Muscle of leg (tissue), 3 donors: ENCODE measurements at regions not wholly inside any gene's neighbourhood (a gene's known extent, or its start where the extent isn't known, plus 50 kb on each side); places are given as distances from the start of the nearest gene placed in this dataset.
A peak's percentile ranks its signal among the peaks of the same experiment; 100 is the strongest.
"Not testable (repeated sequence)": the region's sequence is repeated elsewhere in the genome, so short reads cannot be mapped to it uniquely, and the experiment has no call there.

ENCODE experiments used
- DNase-seq: peaks from one replicate; pipeline ENCODE4 v3.0.0; 2013
- H3K27ac ChIP-seq: one replicate; pipeline ENCODE4 v1.5.1; 2013; ENCODE audit warnings: mild to moderate bottlenecking, low read length, control low read depth
- H3K27me3 ChIP-seq: one replicate; pipeline ENCODE4 v1.6.1; 2013; ENCODE audit warnings: low read length; ENCODE audit not compliant: control insufficient read depth, insufficient read depth
- H3K36me3 ChIP-seq: one replicate; pipeline ENCODE4 v1.6.1; 2013; ENCODE audit warnings: low read length; ENCODE audit not compliant: control insufficient read depth, insufficient read depth
- H3K4me1 ChIP-seq: one replicate; pipeline ENCODE4 v1.6.1; 2013; ENCODE audit warnings: low read length; ENCODE audit not compliant: control insufficient read depth, insufficient read depth
- H3K4me3 ChIP-seq: one replicate; pipeline ENCODE4 v1.5.1; 2013; ENCODE audit warnings: low read length, control low read depth
- H3K9me3 ChIP-seq: replicated peaks from 2 replicates; pipeline ENCODE4 v1.6.1; 2013; ENCODE audit warnings: low read depth, low read length; ENCODE audit not compliant: control insufficient read depth
- WGBS: methylation state at CpG from one replicate; pipeline ENCODE4 v1.1.5; 2013; ENCODE audit warnings: missing lambda C conversion rate; ENCODE audit not compliant: insufficient coverage; 5-methylcytosine and 5-hydroxymethylcytosine counted together

DNA sequence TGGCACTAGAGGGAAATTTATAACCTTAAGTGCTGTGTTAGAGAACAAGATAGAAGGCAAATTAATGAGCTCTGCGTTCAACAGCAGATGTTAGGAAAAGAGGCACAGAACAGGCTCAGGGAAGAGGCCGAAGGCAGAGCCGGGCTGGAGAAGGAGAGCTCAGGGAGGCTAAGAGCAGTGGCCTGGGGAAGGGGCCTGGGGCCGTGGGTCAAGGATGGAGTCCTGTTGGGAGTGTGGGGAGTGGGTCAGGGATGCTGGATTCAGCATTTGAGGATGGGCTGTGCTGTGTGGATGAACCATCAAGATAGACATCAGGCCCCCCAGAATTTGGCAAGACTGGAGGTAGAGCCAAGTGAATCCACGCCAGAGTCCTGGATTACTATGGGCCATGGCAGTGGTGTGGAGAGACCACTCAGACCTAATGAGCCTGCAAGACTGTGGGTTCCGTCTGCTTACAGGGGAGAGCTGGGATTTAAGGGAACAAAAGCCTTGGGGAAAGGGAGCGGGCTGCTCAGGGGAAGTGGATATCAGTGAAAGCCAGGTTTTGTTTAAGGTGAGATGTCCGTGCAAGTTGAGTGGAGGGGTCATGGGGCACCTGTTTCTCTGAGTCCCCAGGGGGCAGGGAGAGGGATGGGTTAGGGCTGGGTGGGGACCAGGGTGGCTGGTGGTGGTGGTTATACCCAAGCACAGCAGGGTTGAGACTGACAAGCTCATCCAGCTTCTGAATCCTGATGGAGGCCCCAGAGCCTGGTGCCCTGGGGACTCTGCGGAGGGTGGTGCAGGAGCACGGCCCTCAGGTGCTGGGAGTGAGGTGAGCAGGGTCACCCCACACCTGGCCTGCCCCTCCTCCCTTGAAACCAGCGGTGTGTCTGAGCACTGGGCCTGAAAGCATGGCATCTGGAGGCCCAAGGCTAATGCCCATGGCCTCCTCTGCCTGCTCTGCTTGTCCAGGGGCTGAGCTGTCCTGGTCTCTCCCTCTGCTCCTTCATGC, 101.7 kb downstream of the BMS1 start:
- H3K27me3 ChIP-seq, result no peaks in the 10 kb centered on the region
- no peak for DNase-seq
- no peaks in the 10 kb centered on the region for H3K36me3 ChIP-seq
- peaks cover 8% of the 10 kb centered on the region for H3K9me3 ChIP-seq
- H3K4me3 ChIP-seq, result no peak overlapping the region
- H3K4me1 ChIP-seq, result peaks cover 9% of the 10 kb centered on the region
- no peak overlapping the region for H3K27ac ChIP-seq
- WGBS, result 84% methylated on average over 10 of the region's 11 CpGs

DNA sequence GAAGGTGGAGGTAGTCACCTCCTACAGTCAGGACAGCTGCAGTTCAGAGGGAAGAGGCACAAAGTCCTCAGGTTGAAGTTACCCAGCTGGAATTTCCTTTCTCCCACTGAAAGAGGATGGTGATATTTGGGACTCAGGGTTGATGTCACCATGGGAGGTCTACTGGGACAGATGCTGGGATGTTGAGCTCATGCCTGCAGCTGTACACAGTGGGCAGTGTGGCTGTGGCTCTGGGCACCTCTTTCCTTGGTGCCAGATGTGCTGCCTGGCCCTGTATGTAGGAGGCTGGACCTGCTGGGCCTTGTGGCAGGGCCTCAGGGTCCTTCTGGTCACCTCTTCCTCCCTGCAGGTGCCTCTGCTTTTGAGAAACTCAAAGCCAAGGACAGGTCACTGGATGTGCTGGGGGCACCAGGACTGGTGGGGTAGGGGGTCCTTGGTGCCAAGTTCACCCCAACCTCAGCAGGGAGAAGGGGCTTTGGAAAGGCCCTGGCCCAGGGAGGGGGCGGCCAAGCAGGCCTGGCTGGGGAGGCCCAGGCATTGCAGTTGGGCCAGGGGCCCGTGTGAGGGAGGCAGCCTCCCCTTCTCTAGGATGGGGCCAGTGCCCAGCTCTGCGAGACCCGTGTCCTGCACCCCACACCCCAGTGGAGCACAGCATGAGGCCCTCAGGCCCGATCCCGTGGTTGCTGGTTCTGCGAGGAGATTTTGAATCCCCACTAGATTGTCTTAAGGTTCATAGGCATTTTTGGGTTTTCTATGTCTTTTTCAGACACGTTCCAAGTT, 103.1 kb downstream of the BMS1 start:
- peaks cover 7% of the 10 kb centered on the region for H3K4me1 ChIP-seq
- no peaks in the 10 kb centered on the region for H3K36me3 ChIP-seq
- no peaks in the 10 kb centered on the region for H3K27me3 ChIP-seq
- H3K27ac ChIP-seq, result no peak overlapping the region
- DNase-seq, result no peak
- 79% methylated on average over 5 of the region's 8 CpGs for WGBS
- peaks cover 8% of the 10 kb centered on the region for H3K9me3 ChIP-seq
- no peak overlapping the region for H3K4me3 ChIP-seq

DNA sequence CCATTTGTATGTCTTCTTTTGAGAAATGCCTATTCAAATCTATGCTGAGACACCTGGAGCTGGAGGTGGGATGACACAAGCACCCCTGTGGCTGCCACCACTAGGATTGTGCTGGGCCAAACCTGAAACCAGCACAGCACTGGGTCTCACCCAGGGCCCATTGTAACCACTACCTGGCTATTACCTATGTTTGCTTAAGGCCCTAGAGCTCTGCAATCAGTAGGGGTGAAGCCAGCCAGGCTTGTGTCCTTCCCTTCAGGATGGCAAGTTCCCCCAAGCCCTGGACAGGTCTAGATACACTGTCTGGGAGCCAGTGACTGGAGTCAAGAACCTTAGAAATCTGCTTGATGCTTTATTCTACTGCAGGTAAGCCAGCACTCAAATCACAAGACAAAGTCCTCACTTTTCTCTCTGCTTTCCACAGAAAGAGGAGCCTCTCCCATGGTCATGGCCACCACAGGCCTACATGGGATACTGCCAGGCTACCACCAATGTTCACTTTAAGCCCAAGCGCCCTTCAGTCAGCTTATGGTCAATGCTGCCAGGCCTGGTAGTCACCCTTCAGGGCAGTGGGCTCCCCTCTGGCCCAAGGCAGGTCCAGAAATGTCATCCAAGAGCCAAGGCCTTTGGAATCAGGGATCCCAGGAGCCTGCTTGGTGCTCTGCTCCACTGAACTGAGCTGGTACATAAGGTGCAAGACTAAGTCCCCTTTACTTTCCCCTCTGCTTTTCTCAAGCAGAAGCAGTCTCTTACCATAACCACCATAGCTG, 105.3 kb downstream of the BMS1 start:
- H3K36me3 ChIP-seq, result no peaks in the 10 kb centered on the region
- peaks cover 7% of the 10 kb centered on the region for H3K4me1 ChIP-seq
- 69% methylated on average over 1 of the region's 1 CpG for WGBS
- peak overlapping the region; percentile 31 for H3K27ac ChIP-seq
- H3K4me3 ChIP-seq, result no peak overlapping the region
- peaks cover under 1% of the 10 kb centered on the region for H3K9me3 ChIP-seq
- no peaks in the 10 kb centered on the region for H3K27me3 ChIP-seq
- no peak for DNase-seq

DNA sequence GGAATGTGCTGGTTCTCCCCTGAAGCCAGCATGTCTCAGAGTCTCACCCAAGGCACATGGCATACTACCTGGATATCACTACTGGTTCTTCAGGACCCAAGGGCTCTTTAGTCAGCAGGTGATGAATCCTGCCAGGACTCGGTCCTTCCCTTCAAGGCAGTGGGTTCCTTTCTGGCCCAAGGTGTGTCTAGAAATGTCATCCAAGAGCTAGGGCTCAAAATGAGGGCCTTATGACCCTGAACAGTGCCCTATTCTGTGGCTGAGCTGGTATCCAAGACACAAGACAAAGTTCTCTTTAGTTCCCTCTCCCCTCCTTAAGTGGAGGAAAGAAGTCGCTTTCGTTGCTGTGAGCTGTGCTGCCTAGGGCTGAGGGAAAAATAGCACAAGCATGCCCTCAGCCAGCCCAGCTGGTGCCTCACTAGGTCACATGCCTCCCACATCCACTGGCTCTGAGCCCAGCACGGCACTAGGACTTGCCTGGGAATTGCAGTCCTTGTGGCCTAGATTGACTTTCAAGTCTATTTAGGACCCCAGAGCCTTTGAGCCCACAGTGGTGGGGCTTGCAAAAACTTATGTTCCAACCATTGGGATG, 106.0 kb downstream of the BMS1 start:
- H3K9me3 ChIP-seq, result no peaks in the 10 kb centered on the region
- H3K27ac ChIP-seq, result peak overlapping the region; percentile 31
- peaks cover 7% of the 10 kb centered on the region for H3K4me1 ChIP-seq
- WGBS, result no CpG with 5 or more reads among the region's 4 CpGs
- no peak overlapping the region for H3K4me3 ChIP-seq
- no peaks in the 10 kb centered on the region for H3K27me3 ChIP-seq
- H3K36me3 ChIP-seq, result no peaks in the 10 kb centered on the region
- DNase-seq, result peak; percentile 43

DNA sequence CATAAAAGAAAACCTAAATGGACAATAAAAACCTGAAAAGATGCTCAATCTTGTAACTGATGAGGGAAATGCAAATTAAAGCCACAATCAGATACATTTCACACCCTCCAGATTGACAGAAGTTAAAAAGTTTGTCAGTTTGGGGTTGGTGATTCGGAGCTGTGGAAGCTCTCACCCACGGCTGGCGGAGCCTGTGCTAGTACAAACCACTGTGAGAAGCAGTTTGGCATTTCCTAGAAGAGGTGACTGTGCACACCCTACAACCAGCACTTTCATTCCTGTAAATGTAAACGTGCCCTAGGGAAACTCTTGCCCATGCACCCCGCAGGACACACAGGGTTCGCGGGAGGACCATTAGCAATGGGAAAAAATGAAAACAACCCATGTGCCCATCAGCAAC, 114.1 kb downstream of the BMS1 start:
- peaks cover 43% of the 10 kb centered on the region for H3K27me3 ChIP-seq
- no peak overlapping the region for H3K27ac ChIP-seq
- H3K36me3 ChIP-seq, result no peaks in the 10 kb centered on the region
- no peak for DNase-seq
- peaks cover 2% of the 10 kb centered on the region for H3K9me3 ChIP-seq
- H3K4me3 ChIP-seq, result no peak overlapping the region
- no peaks in the 10 kb centered on the region for H3K4me1 ChIP-seq
- WGBS, result 33% methylated on average over 2 of the region's 7 CpGs

DNA sequence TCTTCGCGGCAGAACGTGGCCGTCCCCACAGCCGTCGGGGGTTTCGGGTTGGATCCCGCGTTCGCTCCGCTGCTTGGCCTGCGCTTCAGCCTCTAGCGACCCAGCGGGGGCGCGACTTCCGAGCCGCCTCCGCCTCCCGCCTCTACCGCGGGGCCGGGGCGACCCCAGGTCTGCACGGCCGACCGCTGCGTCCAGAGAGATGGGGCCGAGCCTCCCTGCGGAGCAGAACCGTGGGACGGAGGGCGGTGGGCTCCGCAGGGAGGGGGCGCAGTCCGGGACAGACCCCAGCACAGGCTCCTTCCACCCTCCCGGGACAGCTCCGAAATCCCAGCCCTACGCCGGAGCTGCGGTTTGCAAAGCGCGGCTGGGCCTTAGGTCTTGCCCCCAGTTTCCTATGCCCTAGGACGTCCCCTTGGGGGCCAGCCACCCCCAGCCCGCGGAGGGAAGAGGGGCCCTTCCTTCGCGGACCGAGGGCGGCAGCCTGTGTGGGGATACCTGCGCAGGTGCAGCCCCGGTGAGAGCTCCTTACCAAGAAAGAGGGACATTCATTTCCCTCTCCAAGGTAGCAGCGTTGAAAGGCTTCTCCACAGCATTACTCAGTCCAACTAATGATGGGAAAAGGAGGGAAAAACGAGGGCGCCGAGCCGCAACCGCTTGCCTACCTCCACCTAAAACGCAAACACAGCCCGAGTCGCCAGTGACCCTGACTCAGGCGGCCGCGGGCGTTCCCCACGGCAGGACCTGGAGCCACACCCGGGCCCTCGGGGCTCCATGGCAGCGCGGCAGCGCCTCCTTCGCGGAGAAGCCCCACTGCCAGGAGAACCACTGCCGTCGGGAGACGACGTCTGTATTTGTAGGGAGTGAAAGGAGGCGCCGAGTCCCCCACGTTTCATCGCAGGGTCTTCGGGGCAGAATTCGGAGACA, 115.7 kb downstream of the BMS1 start:
- H3K9me3 ChIP-seq, result peaks cover 8% of the 10 kb centered on the region
- peaks cover 43% of the 10 kb centered on the region for H3K27me3 ChIP-seq
- 12% methylated on average over 64 of the region's 83 CpGs for WGBS
- H3K4me1 ChIP-seq, result no peaks in the 10 kb centered on the region
- no peak for DNase-seq
- no peak overlapping the region for H3K4me3 ChIP-seq
- H3K27ac ChIP-seq, result no peak overlapping the region
- no peaks in the 10 kb centered on the region for H3K36me3 ChIP-seq

DNA sequence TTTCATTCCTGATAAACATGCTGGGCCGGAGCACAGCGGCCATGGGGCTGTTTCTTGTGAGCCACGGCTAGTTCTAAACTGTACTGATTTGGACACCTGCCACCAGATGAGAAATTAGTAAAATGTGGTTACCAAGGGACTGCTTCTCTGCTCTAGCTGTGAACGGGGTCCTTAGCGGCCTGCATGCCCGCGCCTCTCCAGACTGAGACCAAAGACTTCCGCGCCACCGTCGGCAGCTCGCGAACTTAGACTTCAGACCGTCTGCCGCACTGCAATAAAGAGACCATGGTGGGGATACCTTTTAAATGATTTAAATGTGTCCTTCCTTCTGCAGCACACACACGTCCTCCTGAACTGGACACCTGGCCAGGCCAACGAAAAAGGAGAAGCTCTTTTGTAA, 116.4 kb downstream of the BMS1 start:
- Histone ChIP-seq H3K36me3 (no peaks in the 10 kb centered on the region), H3K27me3 (peaks cover 43% of the 10 kb centered on the region), H3K4me1 (no peaks in the 10 kb centered on the region), H3K4me3 (no peak overlapping the region), H3K9me3 (peaks cover 10% of the 10 kb centered on the region), H3K27ac (no peak overlapping the region)
- WGBS, result 91% methylated on average over 13 of the region's 17 CpGs
- no peak for DNase-seq

DNA sequence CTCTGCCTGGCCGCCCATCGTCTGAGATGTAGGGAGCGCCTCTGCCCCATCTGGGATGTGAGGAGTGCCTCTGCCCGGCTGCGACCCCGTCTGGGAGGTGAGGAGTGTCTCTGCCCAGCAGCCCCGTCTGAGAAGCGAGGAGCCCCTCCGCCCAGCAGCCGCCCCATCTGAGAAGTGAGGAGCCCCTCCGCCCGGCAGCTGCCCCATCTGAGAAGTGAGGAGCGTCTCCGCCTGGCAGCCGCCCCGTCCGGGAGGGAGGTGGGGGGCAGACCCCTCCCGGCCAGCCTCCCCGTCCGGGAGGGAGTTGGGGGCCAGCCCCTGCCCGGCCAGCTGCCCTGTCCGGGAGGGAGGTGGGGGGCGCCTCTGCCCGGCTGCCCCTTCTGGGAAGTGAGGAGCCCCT, 117.8 kb downstream of the BMS1 start:
- not testable (repeated sequence) for H3K4me1 ChIP-seq, DNase-seq, H3K36me3 ChIP-seq, H3K9me3 ChIP-seq, H3K27ac ChIP-seq, H3K4me3 ChIP-seq
- H3K27me3 ChIP-seq, result peaks cover 40% of the 10 kb centered on the region
- 100% methylated on average over 1 of the region's 24 CpGs for WGBS

DNA sequence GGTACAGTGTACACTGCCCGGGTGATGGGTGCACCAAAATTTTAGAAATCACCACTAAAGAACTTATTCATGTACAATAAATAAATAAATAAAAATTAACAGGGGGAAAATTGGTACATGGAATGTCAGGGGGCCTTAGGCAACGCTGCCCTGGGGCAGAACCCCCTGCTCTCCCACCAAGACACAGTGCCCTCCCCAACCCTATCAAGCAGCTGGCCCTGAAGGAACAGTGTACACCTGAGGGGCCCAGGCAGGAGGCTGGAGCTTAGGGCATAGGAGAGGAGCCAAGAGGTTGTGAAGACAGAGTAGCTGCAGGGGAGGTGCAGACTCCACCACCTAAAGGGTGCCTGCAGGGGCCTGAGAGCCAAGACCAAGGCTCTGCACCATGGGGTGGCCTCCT, 128.8 kb downstream of the BMS1 start:
- DNase-seq, result no peak

More for the DNA sequence above, 128.8 kb downstream of the BMS1 start:
- no CpG with 5 or more reads among the region's 2 CpGs for WGBS
- Histone ChIP-seq H3K9me3 (peaks cover 2% of the 10 kb centered on the region), H3K4me3 (no peak overlapping the region), H3K27ac (no peak overlapping the region), H3K4me1 (no peaks in the 10 kb centered on the region), H3K27me3 (no peaks in the 10 kb centered on the region), H3K36me3 (no peaks in the 10 kb centered on the region)
